HG03025 (cell line): ENCODE measurements at regions not wholly inside any gene's neighbourhood (a gene's known extent, or its start where the extent isn't known, plus 50 kb on each side); places are given as distances from the start of the nearest gene placed in this dataset.

Source experiments
- ATAC-seq: cut with Tn5 transposase; IDR thresholded peaks from one replicate; pipeline ENCODE4 v1.9.1; 2021; ENCODE audit warnings: mild to moderate bottlenecking, moderate library complexity; ENCODE audit not compliant: unreplicated experiment, low FRiP score

- no peak for ATAC-seq
Observed at GRCh38 chr6:91142154-91142553, 555.3 kb upstream of the MAP3K7 start.

- ATAC-seq: no peak
Observed at GRCh38 chr6:91141346-91141745, 554.5 kb upstream of the MAP3K7 start.

- no peak for ATAC-seq
Observed at GRCh38 chr6:91140449-91140848, 553.6 kb upstream of the MAP3K7 start.

- no peak for ATAC-seq
Observed at GRCh38 chr6:91137286-91137685, 550.4 kb upstream of the MAP3K7 start.

GRCh38 chr6:91135406-91136103 lies 548.7 kb upstream of the MAP3K7 start:
- no peak for ATAC-seq

GRCh38 chr6:91132461-91132860 lies 545.6 kb upstream of the MAP3K7 start:
- ATAC-seq: no peak

- ATAC-seq: no peak
Observed at GRCh38 chr6:91130126-91130525, 543.3 kb upstream of the MAP3K7 start.

- ATAC-seq: no peak
Observed at GRCh38 chr6:91127752-91128151, 540.9 kb upstream of the MAP3K7 start.

- no peak for ATAC-seq
Observed at GRCh38 chr6:91126876-91127275, 540.0 kb upstream of the MAP3K7 start.

GRCh38 chr6:91117550-91117949 lies 530.7 kb upstream of the MAP3K7 start:
- no peak for ATAC-seq

- ATAC-seq: no peak
Observed at GRCh38 chr6:91114123-91114708, 527.3 kb upstream of the MAP3K7 start.

GRCh38 chr6:91106083-91106482 lies 519.2 kb upstream of the MAP3K7 start:
- no peak for ATAC-seq

GRCh38 chr6:91105532-91105931 lies 518.7 kb upstream of the MAP3K7 start:
- no peak for ATAC-seq

GRCh38 chr6:91099479-91099878 lies 512.6 kb upstream of the MAP3K7 start:
- ATAC-seq: no peak

GRCh38 chr6:91098006-91098405 lies 511.1 kb upstream of the MAP3K7 start:
- ATAC-seq: no peak

- no peak for ATAC-seq
Observed at GRCh38 chr6:91097364-91097763, 510.5 kb upstream of the MAP3K7 start.

GRCh38 chr6:91094806-91095475 lies 508.1 kb upstream of the MAP3K7 start:
- no peak for ATAC-seq

GRCh38 chr6:91094341-91094740 lies 507.5 kb upstream of the MAP3K7 start:
- ATAC-seq: no peak

GRCh38 chr6:91088976-91089375 lies 502.1 kb upstream of the MAP3K7 start:
- no peak for ATAC-seq

GRCh38 chr6:91088515-91088914 lies 501.6 kb upstream of the MAP3K7 start:
- ATAC-seq: no peak

- ATAC-seq: no peak
Observed at GRCh38 chr6:91087908-91088307, 501.0 kb upstream of the MAP3K7 start.

GRCh38 chr6:91083211-91083610 lies 496.3 kb upstream of the MAP3K7 start:
- ATAC-seq: no peak
